SU-DHL-6 (cell line): ENCODE measurements at regions not wholly inside any gene's neighbourhood (a gene's known extent, or its start where the extent isn't known, plus 50 kb on each side); places are given as distances from the start of the nearest gene placed in this dataset.

Experiments used
- H2AFZ ChIP-seq: fragments of 200-600 bp; sonication (generic); 2 replicates; pipeline ENCODE4 v1.6.1; 2014; ENCODE audit warnings: low read depth, mild to moderate bottlenecking, moderate library complexity, mixed read lengths, antibody characterized with exemption, low read length; ENCODE audit not compliant: severe bottlenecking
- H3F3A ChIP-seq: fragments of 200-600 bp; shearing (Covaris generic); 2 replicates; pipeline ENCODE4 v1.6.0; 2016; ENCODE audit warnings: antibody characterized with exemption, mild to moderate bottlenecking; ENCODE audit not compliant: insufficient read depth
- H3K27ac ChIP-seq: fragments of 200-600 bp; sonication (generic); 2 replicates; pipeline ENCODE4 v1.5.1; 2016; ENCODE audit warnings: low read depth, mild to moderate bottlenecking, low read length, moderate library complexity, mixed read lengths
- H3K27me3 ChIP-seq: fragments of 200-600 bp; sonication (generic), shearing (Covaris generic); 2 replicates; pipeline ENCODE4 v1.6.0; 2014; ENCODE audit warnings: mild to moderate bottlenecking, low read length
- H3K36me3 ChIP-seq: fragments of 200-600 bp; sonication (generic); 2 replicates; pipeline ENCODE4 v1.6.1; 2014; ENCODE audit warnings: mild to moderate bottlenecking, low read length, mixed read lengths
- H3K4me2 ChIP-seq: fragments of 300-600, 200-600 bp; shearing (Covaris generic), sonication (generic); 2 replicates; pipeline ENCODE4 v1.6.0; 2014; ENCODE audit warnings: low read length, low read depth, mild to moderate bottlenecking; ENCODE audit not compliant: poor library complexity, severe bottlenecking
- H3K4me3 ChIP-seq: fragments of 200-600 bp; sonication (generic); 2 replicates; pipeline ENCODE4 v1.5.1; 2014; ENCODE audit warnings: antibody characterized with exemption, low read length, mild to moderate bottlenecking, mixed read lengths; ENCODE audit not compliant: insufficient read depth, poor library complexity, severe bottlenecking
- H3K79me2 ChIP-seq: fragments of 200-600 bp; sonication (generic); 2 replicates; pipeline ENCODE4 v1.6.1; 2014; ENCODE audit warnings: mild to moderate bottlenecking, low read length, moderate library complexity; ENCODE audit not compliant: insufficient read depth
- H3K9ac ChIP-seq: fragments of 200-600 bp; sonication (generic); 2 replicates; pipeline ENCODE4 v1.7.0; 2014; ENCODE audit warnings: mild to moderate bottlenecking, low read length
- H3K9me2 ChIP-seq: fragments of 200-600 bp; sonication (generic); replicated peaks from 2 replicates; pipeline ENCODE4 v1.6.1; 2014; ENCODE audit warnings: low read length; ENCODE audit not compliant: insufficient read depth
- H3K9me3 ChIP-seq: fragments of 200-600 bp; sonication (generic); 2 replicates; pipeline ENCODE4 v1.6.1; 2014; ENCODE audit warnings: low read length, mixed read lengths; ENCODE audit not compliant: insufficient read depth
- H4K20me1 ChIP-seq: fragments of 200-600 bp; sonication (generic); 2 replicates; pipeline ENCODE4 v1.6.1; 2014; ENCODE audit warnings: low read depth, mild to moderate bottlenecking, antibody characterized with exemption, low read length, moderate library complexity, mixed read lengths
- EZH2phosphoT487 ChIP-seq: fragments of 200-600 bp; sonication (generic), shearing (Covaris generic); conservative IDR thresholded peaks from 2 replicates; pipeline ENCODE4 v1.6.1; 2018; ENCODE audit warnings: mild to moderate bottlenecking, antibody characterized with exemption, low read length, moderate library complexity, mixed read lengths
- TF ChIP-seq, protein P1 (sequence below): fragments of 200-600 bp; sonication (generic); IDR thresholded peaks from one replicate; pipeline ENCODE4 v1.5.1; 2017; ENCODE audit warnings: antibody characterized with exemption, mild to moderate bottlenecking, low read length, moderate library complexity; ENCODE audit not compliant: insufficient read depth, poor library complexity, severe bottlenecking

DNA sequence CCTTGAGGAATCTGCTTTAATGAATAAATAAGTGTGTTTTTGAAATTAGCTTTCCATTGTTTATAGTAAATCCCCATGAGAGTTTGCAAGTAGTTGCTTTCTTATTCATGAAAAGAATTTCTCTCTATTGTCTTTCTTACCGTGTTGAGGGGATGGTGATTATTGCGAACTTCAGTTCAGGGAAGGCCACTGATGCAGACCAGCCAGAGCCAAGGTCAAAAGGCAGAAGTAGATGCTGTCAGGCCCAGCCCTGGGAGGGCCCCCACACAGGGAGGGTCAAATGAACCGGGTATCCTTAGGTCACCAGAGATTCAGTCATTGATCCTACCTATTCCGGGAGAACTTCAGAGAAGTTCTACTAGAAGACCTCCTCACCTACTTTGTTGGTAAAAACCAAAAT is 185.9 kb downstream of the NUFIP1 start:
- no peaks in the 10 kb centered on the region for H3K36me3 ChIP-seq
- no peaks in the 10 kb centered on the region for H3F3A ChIP-seq
- H3K9ac ChIP-seq = no peak overlapping the region
- H3K4me2 ChIP-seq = no peak overlapping the region
- H3K9me3 ChIP-seq = no peaks in the 10 kb centered on the region
- no peak overlapping the region for H3K27ac ChIP-seq
- H3K79me2 ChIP-seq = no peaks in the 10 kb centered on the region
- H2AFZ ChIP-seq = no peak overlapping the region
- no peaks in the 10 kb centered on the region for H3K9me2 ChIP-seq
- TF ChIP-seq, protein P1, sequence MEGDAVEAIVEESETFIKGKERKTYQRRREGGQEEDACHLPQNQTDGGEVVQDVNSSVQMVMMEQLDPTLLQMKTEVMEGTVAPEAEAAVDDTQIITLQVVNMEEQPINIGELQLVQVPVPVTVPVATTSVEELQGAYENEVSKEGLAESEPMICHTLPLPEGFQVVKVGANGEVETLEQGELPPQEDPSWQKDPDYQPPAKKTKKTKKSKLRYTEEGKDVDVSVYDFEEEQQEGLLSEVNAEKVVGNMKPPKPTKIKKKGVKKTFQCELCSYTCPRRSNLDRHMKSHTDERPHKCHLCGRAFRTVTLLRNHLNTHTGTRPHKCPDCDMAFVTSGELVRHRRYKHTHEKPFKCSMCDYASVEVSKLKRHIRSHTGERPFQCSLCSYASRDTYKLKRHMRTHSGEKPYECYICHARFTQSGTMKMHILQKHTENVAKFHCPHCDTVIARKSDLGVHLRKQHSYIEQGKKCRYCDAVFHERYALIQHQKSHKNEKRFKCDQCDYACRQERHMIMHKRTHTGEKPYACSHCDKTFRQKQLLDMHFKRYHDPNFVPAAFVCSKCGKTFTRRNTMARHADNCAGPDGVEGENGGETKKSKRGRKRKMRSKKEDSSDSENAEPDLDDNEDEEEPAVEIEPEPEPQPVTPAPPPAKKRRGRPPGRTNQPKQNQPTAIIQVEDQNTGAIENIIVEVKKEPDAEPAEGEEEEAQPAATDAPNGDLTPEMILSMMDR = no peak
- TF ChIP-seq EZH2phosphoT487 = no peak
- H4K20me1 ChIP-seq = no peaks in the 10 kb centered on the region
- 0 out of 2 replicates have a peak, but pooled peaks cover 2% of the 10 kb centered on the region for H3K27me3 ChIP-seq
- no peak overlapping the region for H3K4me3 ChIP-seq

DNA sequence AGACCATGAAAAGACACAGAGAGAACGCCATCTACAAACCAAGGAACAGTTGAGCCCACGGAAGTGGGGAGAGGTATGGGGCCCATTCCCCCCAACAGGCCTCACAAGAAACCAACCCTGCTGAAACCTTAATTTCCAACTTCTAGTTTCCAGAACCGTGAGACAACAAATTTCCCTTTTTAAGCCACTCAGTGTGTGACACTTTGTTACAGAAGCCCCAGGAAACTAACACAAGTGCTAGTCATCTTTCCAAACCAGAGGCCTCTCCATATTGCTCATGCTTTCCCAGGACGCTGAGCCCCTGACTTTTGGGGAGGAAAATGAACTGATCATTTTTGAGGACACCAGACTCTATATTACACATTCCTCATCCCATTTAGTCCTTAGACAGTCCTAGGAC is 186.8 kb downstream of the NUFIP1 start:
- no peak for TF ChIP-seq EZH2phosphoT487
- TF ChIP-seq, protein P1 = no peak
- Histone ChIP-seq H3K9me3 (no peaks in the 10 kb centered on the region), H3K4me3 (no peak overlapping the region), H3K79me2 (no peaks in the 10 kb centered on the region), H3K4me2 (no peak overlapping the region), H3K36me3 (no peaks in the 10 kb centered on the region), H4K20me1 (no peaks in the 10 kb centered on the region), H3K27ac (no peak overlapping the region), H3K27me3 (0 out of 2 replicates have a peak, but pooled peaks cover 2% of the 10 kb centered on the region), H3K9me2 (no peaks in the 10 kb centered on the region), H3K9ac (no peak overlapping the region), H2AFZ (no peak overlapping the region), H3F3A (no peaks in the 10 kb centered on the region)

DNA sequence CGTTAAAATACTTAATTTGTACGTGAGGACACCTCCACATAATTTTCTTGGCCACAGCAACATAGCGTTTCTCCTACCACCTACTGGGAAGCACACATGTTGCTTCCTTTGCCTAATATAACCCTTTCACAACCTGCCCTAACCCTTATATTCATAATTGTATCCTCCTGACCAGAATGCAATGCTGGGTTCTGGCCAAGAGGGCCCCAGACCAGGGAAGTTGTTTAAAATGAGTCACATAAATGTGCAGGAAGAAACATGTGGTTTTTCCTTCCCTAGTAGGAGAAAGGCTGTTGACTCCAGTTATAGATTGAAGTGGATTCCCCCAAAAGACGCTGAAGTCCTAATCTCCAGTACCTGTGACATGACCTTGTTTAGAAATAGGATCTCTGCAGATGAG is 187.3 kb downstream of the NUFIP1 start:
- Histone ChIP-seq H3K79me2 (no peaks in the 10 kb centered on the region), H3F3A (no peaks in the 10 kb centered on the region), H3K27ac (no peak overlapping the region), H3K4me2 (no peak overlapping the region), H3K4me3 (no peak overlapping the region), H3K36me3 (no peaks in the 10 kb centered on the region), H3K27me3 (0 out of 2 replicates have a peak, but pooled peaks cover 2% of the 10 kb centered on the region), H3K9ac (no peak overlapping the region), H2AFZ (no peak overlapping the region), H3K9me2 (no peaks in the 10 kb centered on the region), H4K20me1 (no peaks in the 10 kb centered on the region), H3K9me3 (no peaks in the 10 kb centered on the region)
- no peak for TF ChIP-seq EZH2phosphoT487
- TF ChIP-seq, protein P1 = no peak
